ENCODE measurements at regions not wholly inside any gene's neighbourhood (a gene's known extent, or its start where the extent isn't known, plus 50 kb on each side); places are given as distances from the start of the nearest gene placed in this dataset.

- H3K36me3 ChIP-seq = no peaks in the 10 kb centered on the region
- TF ChIP-seq, protein P1, sequence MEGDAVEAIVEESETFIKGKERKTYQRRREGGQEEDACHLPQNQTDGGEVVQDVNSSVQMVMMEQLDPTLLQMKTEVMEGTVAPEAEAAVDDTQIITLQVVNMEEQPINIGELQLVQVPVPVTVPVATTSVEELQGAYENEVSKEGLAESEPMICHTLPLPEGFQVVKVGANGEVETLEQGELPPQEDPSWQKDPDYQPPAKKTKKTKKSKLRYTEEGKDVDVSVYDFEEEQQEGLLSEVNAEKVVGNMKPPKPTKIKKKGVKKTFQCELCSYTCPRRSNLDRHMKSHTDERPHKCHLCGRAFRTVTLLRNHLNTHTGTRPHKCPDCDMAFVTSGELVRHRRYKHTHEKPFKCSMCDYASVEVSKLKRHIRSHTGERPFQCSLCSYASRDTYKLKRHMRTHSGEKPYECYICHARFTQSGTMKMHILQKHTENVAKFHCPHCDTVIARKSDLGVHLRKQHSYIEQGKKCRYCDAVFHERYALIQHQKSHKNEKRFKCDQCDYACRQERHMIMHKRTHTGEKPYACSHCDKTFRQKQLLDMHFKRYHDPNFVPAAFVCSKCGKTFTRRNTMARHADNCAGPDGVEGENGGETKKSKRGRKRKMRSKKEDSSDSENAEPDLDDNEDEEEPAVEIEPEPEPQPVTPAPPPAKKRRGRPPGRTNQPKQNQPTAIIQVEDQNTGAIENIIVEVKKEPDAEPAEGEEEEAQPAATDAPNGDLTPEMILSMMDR (IDR thresholded peaks at IDR 0.05; ENCODE audit: low read depth, low read length) = no peak
- H3K4me3 ChIP-seq (ENCODE audit: low read depth, low read length) = no peak overlapping the region
- no peak overlapping the region for H3K27ac ChIP-seq
- no peak for DNase-seq
- no peaks in the 10 kb centered on the region for H3K9me3 ChIP-seq (ENCODE audit: severe bottlenecking)
- no peaks in the 10 kb centered on the region for H3K27me3 ChIP-seq (ENCODE audit: insufficient read depth, low read depth, severe bottlenecking)
Measured at GRCh38 chr13:61756031-61756430, 340.4 kb upstream of the PCDH20 start.

DNA sequence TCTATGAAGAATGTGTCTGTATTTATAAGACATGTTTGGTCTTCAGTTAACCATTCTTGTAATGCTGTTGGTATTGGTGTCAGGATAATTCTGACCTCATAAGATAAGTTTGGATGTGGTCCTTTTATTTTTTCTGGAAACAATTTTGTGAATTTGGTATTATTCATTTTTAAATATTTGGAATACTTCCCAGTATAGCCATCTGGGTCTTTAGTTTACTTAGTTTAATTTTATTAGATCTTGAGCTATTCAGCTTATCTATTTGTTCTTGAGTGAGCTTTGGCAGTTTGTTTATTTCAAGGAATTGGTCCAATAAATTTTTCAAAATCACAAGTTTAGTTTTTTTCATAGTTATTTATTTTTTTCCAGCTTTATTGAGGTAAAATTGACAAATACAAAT lies 335.4 kb upstream of the PCDH20 start:
- H3K27ac ChIP-seq = no peak overlapping the region
- no peaks in the 10 kb centered on the region for H3K9me3 ChIP-seq (ENCODE audit: severe bottlenecking)
- H3K27me3 ChIP-seq (ENCODE audit: insufficient read depth, low read depth, severe bottlenecking) = no peaks in the 10 kb centered on the region
- H3K4me3 ChIP-seq (ENCODE audit: low read depth, low read length) = no peak overlapping the region
- TF ChIP-seq, protein P1 (IDR thresholded peaks at IDR 0.05; ENCODE audit: low read depth, low read length) = no peak
- H3K36me3 ChIP-seq = no peaks in the 10 kb centered on the region
- no peak for DNase-seq

DNA sequence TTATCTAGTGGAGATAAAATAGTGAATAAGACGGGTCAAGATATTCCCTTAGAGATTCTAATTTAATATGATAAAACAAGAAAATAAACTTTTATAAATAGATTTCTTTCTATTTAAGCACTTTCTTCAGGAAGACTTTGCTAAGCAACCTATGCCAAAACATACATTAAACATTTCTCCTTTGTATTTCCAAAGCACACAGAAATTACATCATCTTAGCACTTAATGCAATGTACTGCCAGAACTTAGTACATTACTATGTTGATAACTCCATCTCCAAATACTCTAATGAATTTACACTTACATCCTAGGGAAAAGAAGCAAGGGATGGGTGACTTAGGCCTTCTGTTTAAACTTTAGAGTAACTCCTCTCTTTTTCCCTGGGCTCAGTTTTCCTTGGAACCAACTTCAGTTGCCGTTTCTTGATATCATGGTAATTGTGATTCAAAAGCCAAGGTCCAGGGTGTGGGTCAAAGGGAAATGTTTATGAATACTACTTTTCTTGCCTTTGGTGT lies 322.6 kb upstream of the PCDH20 start:
- Histone ChIP-seq H3K27ac (no peak overlapping the region), H3K4me3 (ENCODE audit: low read depth, low read length) (no peak overlapping the region), H3K36me3 (no peaks in the 10 kb centered on the region), H3K27me3 (ENCODE audit: insufficient read depth, low read depth, severe bottlenecking) (no peaks in the 10 kb centered on the region), H3K9me3 (ENCODE audit: severe bottlenecking) (no peaks in the 10 kb centered on the region)
- TF ChIP-seq, protein P1 (IDR thresholded peaks at IDR 0.05; ENCODE audit: low read depth, low read length) = no peak
- no peak for DNase-seq

- Histone ChIP-seq H3K4me3 (ENCODE audit: low read depth, low read length) (no peak overlapping the region), H3K27ac (no peak overlapping the region), H3K27me3 (ENCODE audit: insufficient read depth, low read depth, severe bottlenecking) (no peaks in the 10 kb centered on the region), H3K9me3 (ENCODE audit: severe bottlenecking) (no peaks in the 10 kb centered on the region), H3K36me3 (no peaks in the 10 kb centered on the region)
- no peak for DNase-seq
- TF ChIP-seq, protein P1 (IDR thresholded peaks at IDR 0.05; ENCODE audit: low read depth, low read length) = no peak
Measured at GRCh38 chr13:61734683-61735082, 319.0 kb upstream of the PCDH20 start.

DNA sequence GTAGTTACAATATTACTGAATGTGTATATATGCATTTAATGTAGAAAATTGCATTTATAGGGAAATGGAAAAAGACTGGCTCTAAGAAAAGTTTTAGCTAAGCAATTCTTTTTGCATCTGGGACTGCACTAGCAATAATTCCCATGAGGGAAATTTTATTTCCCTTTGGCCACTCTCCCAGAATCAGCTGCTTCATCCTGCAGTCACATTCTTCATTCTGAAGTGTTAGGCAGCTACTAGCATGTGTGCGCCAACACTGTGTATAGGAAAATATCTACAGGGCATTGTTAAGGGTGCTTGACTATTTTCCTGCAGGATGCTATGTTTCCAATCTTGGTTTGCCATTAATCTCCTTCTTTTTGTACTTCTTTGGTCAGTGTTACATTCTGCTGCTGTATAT lies 312.8 kb upstream of the PCDH20 start:
- TF ChIP-seq, protein P1 (IDR thresholded peaks at IDR 0.05; ENCODE audit: low read depth, low read length) = no peak
- Histone ChIP-seq H3K36me3 (no peaks in the 10 kb centered on the region), H3K27me3 (ENCODE audit: insufficient read depth, low read depth, severe bottlenecking) (no peaks in the 10 kb centered on the region), H3K9me3 (ENCODE audit: severe bottlenecking) (no peaks in the 10 kb centered on the region), H3K27ac (no peak overlapping the region), H3K4me3 (ENCODE audit: low read depth, low read length) (no peak overlapping the region)
- DNase-seq = no peak

GRCh38 chr13:61727767-61728166 lies 312.1 kb upstream of the PCDH20 start:
- H3K36me3 ChIP-seq = no peaks in the 10 kb centered on the region
- H3K4me3 ChIP-seq (ENCODE audit: low read depth, low read length) = no peak overlapping the region
- DNase-seq = no peak
- H3K27ac ChIP-seq = no peak overlapping the region
- no peaks in the 10 kb centered on the region for H3K9me3 ChIP-seq (ENCODE audit: severe bottlenecking)
- TF ChIP-seq, protein P1 (IDR thresholded peaks at IDR 0.05; ENCODE audit: low read depth, low read length) = no peak
- no peaks in the 10 kb centered on the region for H3K27me3 ChIP-seq (ENCODE audit: insufficient read depth, low read depth, severe bottlenecking)
